ENCODE measurements at regions not wholly inside any gene's neighbourhood (a gene's known extent, or its start where the extent isn't known, plus 50 kb on each side); places are given as distances from the start of the nearest gene placed in this dataset.
"Not testable (repeated sequence)": the region's sequence is repeated elsewhere in the genome, so short reads cannot be mapped to it uniquely, and the experiment has no call there.

DNA sequence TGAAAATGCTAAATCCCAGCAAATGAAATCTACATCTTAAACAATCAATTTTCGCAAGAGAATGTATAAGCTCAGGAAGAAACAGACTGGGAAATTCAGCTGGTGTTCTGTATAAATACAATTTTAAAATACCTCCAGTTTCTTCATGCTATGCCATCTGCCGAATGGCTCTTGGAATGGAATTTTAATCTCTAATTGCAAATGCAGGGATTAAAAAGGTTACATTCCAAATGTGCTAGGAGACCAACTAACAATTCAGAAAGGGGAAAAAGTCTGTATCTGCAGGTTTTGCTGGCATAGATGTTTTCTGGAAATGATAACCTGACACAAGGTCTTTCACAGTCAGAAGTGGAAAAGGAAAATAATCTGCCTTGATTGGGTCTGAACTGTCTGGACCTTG lies 379.7 kb downstream of the MAT2B start:
- DNase-seq = no peak
- Histone ChIP-seq H3K4me3 (no peak overlapping the region), H3K36me3 (no peaks in the 10 kb centered on the region), H3K4me1 (no peaks in the 10 kb centered on the region), H3K27me3 (no peaks in the 10 kb centered on the region), H3K27ac (no peak overlapping the region), H3K9me3 (replicated peaks) (no peaks in the 10 kb centered on the region)

DNA sequence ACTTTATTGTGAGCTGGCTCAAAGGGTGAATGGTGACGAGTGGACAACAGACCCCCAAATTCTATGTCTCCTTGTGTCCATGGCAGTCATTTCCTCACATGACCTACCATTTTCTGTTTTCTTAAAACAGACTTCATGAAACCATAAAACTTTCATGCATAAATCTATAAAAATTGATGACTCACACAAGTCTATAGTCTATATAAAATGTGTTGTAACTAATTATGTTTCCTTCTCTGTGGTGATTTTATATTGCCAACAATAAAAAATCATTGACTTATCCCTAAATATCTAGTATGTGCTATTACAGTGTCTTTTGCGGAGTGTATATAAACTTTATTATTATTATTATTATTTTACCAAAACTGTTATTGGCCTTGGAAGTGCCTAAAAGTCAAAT lies 382.4 kb downstream of the MAT2B start:
- no peak overlapping the region for H3K27ac ChIP-seq
- no peaks in the 10 kb centered on the region for H3K4me1 ChIP-seq
- no peaks in the 10 kb centered on the region for H3K9me3 ChIP-seq (replicated peaks)
- no peak for DNase-seq
- no peak overlapping the region for H3K4me3 ChIP-seq
- no peaks in the 10 kb centered on the region for H3K36me3 ChIP-seq
- no peaks in the 10 kb centered on the region for H3K27me3 ChIP-seq

DNA sequence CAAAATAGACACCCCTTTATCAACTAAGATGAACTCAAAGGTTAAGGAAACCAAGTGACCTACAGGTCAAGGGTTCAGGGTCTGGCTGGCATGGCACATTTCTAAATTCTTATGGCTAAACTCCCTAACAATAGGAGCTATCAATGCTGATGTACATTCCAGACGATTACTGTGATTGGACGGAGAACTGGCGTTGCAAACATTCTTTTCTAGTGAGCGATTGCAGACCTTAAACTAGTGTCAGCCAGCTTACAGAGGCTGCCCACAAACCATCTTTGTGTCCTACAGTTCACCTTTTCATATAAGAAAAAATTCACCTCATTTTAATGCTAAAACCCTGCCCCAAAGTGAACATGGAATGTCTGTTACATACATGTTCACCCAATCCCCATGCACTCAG lies 382.9 kb downstream of the MAT2B start:
- no peaks in the 10 kb centered on the region for H3K27me3 ChIP-seq
- no peaks in the 10 kb centered on the region for H3K36me3 ChIP-seq
- H3K4me3 ChIP-seq = no peak overlapping the region
- H3K27ac ChIP-seq = no peak overlapping the region
- no peaks in the 10 kb centered on the region for H3K9me3 ChIP-seq (replicated peaks)
- no peaks in the 10 kb centered on the region for H3K4me1 ChIP-seq
- DNase-seq = no peak

DNA sequence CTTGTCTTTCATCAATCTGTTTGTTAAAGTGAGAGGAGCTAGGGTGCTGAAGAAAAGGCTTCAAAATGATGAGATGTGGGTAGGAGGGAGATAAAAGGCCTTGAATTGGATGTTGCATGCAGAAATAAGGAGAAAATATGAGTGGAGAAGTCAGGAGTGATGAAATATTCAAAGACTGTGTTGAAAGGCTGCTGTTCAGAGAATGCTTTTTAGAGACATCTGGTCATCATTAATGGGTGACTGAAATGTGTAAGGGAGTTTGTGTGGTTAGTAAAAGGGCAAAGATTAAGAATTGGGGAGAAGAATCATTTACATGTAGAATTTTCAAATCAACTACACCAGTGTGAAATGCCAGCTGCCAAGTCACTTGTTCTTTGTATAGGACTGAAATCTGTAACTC lies 383.9 kb downstream of the MAT2B start:
- no peaks in the 10 kb centered on the region for H3K36me3 ChIP-seq
- H3K4me1 ChIP-seq = no peaks in the 10 kb centered on the region
- no peak overlapping the region for H3K27ac ChIP-seq
- no peaks in the 10 kb centered on the region for H3K9me3 ChIP-seq (replicated peaks)
- DNase-seq = no peak
- H3K27me3 ChIP-seq = no peaks in the 10 kb centered on the region
- no peak overlapping the region for H3K4me3 ChIP-seq

DNA sequence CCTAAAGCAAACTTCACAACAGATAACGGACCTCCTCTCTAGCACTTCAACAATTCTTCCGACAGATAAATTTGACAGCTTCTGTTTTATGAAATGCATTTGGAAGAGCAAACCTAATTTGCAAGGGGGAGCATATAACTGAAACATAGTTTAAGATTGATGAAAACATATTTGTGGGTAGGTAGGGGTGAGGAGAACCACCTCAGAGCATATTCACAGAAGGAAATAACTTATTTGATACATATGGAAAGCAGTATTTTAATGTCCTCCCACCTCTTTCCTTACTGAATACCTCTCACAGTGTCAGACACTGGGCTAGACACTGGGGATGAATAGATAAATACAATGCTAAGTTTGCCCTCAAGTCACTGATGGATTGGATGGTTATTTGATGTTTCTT lies 384.8 kb downstream of the MAT2B start:
- no peak for DNase-seq
- Histone ChIP-seq H3K27me3 (no peaks in the 10 kb centered on the region), H3K4me1 (no peaks in the 10 kb centered on the region), H3K27ac (no peak overlapping the region), H3K9me3 (replicated peaks) (no peaks in the 10 kb centered on the region), H3K4me3 (no peak overlapping the region), H3K36me3 (no peaks in the 10 kb centered on the region)

DNA sequence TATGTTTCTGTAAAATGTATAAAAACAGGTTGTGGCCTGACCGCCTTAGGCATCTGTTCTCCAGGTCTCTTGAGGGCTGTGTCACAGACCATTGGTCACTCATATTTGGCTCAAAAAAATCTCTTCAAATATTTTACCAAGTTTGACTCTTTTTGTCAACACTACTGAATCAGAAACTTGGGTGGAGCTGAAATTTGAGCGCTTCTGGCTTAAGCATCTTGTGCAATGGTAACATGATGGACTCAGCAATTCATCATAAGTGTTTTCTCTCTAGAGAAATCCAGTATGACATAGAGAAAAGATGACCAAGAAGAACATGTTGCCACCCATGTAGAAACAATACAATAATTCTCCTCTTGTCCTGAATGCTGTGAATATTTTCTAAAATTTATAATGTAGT lies 387.9 kb downstream of the MAT2B start:
- Histone ChIP-seq H3K27me3 (no peaks in the 10 kb centered on the region), H3K4me1 (no peaks in the 10 kb centered on the region), H3K27ac (no peak overlapping the region)

DNA sequence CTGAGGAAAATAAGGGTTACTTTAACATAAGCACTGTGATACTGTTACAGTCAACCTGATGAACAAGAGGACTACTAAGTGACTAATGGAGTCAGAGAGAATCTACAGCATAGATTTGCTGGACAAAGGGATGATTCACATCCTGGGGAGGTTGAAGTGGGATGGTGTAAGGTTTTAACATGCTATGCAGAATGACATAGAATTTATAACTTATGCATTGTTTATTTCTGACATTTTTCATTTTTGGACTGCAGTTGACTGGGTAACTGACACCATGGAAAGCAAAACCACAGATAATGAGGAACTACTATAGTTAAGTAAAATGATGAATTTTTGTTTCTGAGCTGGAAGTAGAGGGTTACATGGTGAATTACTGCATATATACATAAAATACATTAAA lies 389.2 kb downstream of the MAT2B start:
- Histone ChIP-seq H3K4me3 (no peak overlapping the region), H3K4me1 (no peaks in the 10 kb centered on the region)

More for the DNA sequence above, 387.9 kb downstream of the MAT2B start:
- no peak for DNase-seq
- H3K36me3 ChIP-seq = no peaks in the 10 kb centered on the region
- H3K4me3 ChIP-seq = no peak overlapping the region
- no peaks in the 10 kb centered on the region for H3K9me3 ChIP-seq (replicated peaks)

DNA sequence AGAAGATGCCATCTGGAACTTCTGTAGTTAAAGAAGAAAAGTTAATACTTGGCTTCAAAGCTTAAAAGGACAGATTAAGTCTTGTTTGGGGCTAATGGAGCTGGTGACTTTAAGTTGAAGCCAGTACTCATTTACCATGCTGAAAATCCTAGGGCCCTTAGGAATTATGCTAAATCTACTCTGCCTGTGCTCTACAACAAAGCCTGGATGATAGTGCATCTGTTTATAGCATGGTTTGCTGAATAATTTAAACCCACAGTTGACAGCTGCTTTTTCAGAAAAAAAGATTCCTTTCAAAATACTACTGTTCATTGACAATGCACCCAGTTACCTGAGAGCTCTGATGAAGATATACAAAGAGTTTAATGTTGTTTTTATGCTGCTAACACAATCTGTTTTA lies 393.5 kb downstream of the MAT2B start:
- Histone ChIP-seq H3K4me1 (no peaks in the 10 kb centered on the region), H3K27ac (no peak overlapping the region), H3K27me3 (no peaks in the 10 kb centered on the region; the same call in 1 of the 2 replicates), H3K4me3 (no peak overlapping the region), H3K9me3 (replicated peaks) (no peaks in the 10 kb centered on the region), H3K36me3 (no peaks in the 10 kb centered on the region)
- no peak for DNase-seq

More for the DNA sequence above, 389.2 kb downstream of the MAT2B start:
- H3K9me3 ChIP-seq (replicated peaks) = no peaks in the 10 kb centered on the region
- no peak for DNase-seq
- H3K27ac ChIP-seq = no peak overlapping the region
- no peaks in the 10 kb centered on the region for H3K27me3 ChIP-seq
- no peaks in the 10 kb centered on the region for H3K36me3 ChIP-seq

DNA sequence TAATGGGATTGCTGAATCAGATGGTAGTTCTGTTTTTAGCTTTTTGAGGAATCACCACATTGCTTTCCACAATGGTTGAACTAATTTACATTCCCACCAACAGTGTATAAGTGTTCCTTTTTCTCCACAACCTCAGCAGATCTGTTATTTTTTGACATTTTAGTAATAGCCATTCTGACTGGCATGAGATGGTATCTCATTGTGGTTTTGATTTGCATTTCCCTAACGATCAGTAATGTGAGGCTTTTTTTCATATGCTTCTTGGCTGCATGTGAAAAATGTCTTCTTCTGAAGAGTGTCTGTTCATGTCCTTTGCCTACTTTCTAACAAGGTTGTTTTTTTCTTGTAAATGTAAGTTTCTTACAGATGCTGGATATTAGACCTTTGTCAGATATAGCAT lies 402.4 kb downstream of the MAT2B start:
- not testable (repeated sequence) for H3K27ac ChIP-seq; H3K27me3 ChIP-seq; H3K9me3 ChIP-seq (replicated peaks); H3K36me3 ChIP-seq; H3K4me3 ChIP-seq; H3K4me1 ChIP-seq; DNase-seq

DNA sequence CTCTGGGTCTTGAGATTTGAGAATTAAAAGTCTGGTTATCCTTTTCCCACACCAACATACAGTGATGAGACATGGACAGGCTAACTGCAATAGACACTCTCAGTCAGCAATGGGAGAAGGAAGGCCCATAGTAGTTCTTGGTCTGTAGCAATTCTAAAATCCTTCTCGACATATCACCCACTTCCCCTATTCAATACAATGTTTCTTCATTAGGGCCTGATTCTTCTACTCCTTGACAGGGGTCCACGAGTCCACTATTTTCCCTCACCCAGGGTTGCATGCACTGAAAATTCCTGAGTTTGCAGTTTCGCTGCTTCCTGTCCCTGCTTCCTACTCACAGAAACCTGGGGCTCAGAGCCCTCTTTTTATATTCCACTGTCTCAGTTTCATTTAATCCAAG lies 402.8 kb downstream of the MAT2B start:
- H3K36me3 ChIP-seq = no peaks in the 10 kb centered on the region

DNA sequence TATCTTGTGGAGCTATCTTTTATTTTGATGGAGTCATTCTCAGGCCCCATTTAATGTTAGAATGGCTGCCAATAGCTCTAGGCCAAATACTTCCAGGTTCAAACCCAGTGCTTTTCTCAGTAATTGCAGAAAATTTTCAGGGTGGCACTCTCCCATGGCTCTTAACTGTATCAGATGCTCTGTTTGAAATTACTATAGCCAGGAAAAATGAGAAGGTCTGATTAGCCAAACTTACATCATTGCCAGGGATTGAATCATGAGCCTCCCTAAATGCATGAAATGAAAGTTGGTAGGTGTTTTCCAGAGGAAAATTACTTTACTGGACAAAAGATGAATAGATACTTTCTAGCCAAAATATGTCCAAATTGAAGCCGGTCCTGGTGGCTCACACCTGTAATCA lies 404.8 kb downstream of the MAT2B start:
- Histone ChIP-seq H3K27me3 (no peaks in the 10 kb centered on the region), H3K4me3 (no peak overlapping the region), H3K36me3 (no peaks in the 10 kb centered on the region), H3K27ac (no peak overlapping the region), H3K9me3 (replicated peaks) (no peaks in the 10 kb centered on the region), H3K4me1 (no peaks in the 10 kb centered on the region)
- DNase-seq = no peak

More for the DNA sequence above, 402.8 kb downstream of the MAT2B start:
- H3K9me3 ChIP-seq (replicated peaks) = no peaks in the 10 kb centered on the region
- H3K27me3 ChIP-seq = no peaks in the 10 kb centered on the region; the same call in 1 of the 2 replicates
- DNase-seq = no peak
- H3K4me1 ChIP-seq = no peaks in the 10 kb centered on the region
- no peak overlapping the region for H3K4me3 ChIP-seq
- no peak overlapping the region for H3K27ac ChIP-seq

DNA sequence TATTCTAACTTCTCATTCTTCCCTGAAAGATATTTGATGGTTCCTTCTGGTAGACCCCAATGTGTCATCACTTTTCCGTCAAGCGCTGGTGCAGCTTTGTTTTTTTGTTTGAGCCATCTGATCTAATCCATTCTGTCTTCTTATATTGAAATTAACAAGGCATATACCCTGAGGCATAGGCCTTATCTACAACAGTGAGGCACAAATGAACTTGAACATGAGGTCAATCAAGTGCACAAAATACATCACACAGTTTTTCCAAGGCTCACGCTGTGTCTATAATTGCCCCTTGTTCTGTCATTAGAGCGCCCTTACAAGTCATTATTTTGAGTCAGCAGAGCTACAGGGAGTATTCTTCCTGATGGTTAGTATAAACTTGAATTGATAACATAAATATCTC lies 406.6 kb downstream of the MAT2B start:
- no peak for DNase-seq
- no peaks in the 10 kb centered on the region for H3K36me3 ChIP-seq
- H3K27me3 ChIP-seq = no peaks in the 10 kb centered on the region
- no peak overlapping the region for H3K4me3 ChIP-seq
- peaks cover 6% of the 10 kb centered on the region; the same call in 1 of the 2 replicates for H3K4me1 ChIP-seq
- H3K9me3 ChIP-seq (replicated peaks) = no peaks in the 10 kb centered on the region
- no peak overlapping the region for H3K27ac ChIP-seq

DNA sequence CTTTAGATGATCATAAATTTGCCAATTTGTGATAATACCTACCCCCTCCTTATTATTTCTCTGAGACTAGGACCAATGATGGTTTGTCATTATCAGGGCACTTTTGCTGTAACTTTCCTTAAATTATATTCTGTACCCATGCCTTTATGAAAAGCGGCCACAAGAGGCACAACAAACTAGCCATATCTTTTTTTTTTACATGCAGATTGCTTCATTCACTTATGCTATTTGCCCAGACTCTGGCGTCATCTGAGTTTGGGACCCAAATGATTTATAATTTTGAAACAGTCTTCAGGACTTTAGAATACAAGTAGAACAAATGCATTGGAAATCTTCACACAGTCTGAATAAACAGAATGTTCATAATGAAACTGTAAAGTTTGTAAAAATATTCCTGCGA lies 408.1 kb downstream of the MAT2B start:
- H3K27ac ChIP-seq = no peak overlapping the region
- no peaks in the 10 kb centered on the region for H3K27me3 ChIP-seq
- H3K4me1 ChIP-seq = peaks cover 6% of the 10 kb centered on the region; the same call in 1 of the 2 replicates
- H3K4me3 ChIP-seq = no peak overlapping the region
- no peak for DNase-seq
- H3K36me3 ChIP-seq = no peaks in the 10 kb centered on the region
- no peaks in the 10 kb centered on the region for H3K9me3 ChIP-seq (replicated peaks)

DNA sequence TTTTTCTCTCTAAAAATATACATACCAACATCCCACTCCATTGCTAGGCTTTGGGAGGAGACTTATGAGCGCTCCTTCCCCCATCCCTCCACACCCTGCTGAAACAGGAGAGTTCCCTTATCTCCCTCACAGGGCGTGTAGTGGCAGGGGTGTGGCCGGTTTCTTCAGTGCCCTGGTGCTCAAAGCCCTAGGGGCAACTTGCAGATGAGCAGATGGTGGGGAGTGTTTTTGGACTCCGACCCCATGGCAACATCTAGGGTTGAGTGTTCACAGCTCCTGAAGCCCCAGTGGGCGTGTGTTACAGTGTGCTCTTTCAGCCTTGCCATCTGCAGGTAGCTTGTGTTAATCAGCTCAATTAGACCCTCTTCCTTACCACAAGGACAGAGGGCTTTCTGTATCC lies 409.5 kb downstream of the MAT2B start:
- no peak overlapping the region for H3K4me3 ChIP-seq
- H3K4me1 ChIP-seq = peaks cover 6% of the 10 kb centered on the region; the same call in 1 of the 2 replicates
- DNase-seq = peak in 1 of 2 experiments; percentile 19
- no peak overlapping the region for H3K27ac ChIP-seq
- no peaks in the 10 kb centered on the region for H3K27me3 ChIP-seq
- H3K36me3 ChIP-seq = no peaks in the 10 kb centered on the region
- no peaks in the 10 kb centered on the region for H3K9me3 ChIP-seq (replicated peaks)

DNA sequence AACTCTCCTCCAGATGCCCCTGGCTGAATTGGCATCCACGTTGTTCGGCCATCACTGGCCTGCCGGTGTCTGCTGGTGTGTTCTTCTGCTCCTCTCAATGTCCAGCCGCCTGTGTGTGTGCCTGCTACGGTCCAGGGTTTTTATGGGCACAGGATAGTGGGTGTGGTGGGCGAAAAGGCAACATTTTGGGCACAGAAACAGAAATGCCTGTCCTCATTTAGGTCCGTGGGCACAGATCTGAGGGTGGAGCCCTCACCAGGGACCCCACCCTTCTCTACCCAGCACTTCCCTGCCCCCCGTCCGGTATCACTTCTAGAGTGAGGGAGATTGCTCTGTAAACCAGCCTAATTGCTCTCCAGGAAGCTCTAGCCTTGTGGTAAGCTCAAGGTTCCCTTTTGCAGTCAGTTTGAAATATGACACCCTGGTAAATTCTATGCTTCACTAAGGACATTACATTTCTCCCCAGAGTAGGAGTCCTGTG lies 410.1 kb downstream of the MAT2B start:
- H3K9me3 ChIP-seq (replicated peaks) = no peaks in the 10 kb centered on the region
- no peaks in the 10 kb centered on the region for H3K36me3 ChIP-seq
- no peak overlapping the region for H3K4me3 ChIP-seq
- peaks cover 6% of the 10 kb centered on the region; the same call in 1 of the 2 replicates for H3K4me1 ChIP-seq
- no peaks in the 10 kb centered on the region for H3K27me3 ChIP-seq
- no peak overlapping the region for H3K27ac ChIP-seq
- peak in 1 of 2 experiments; percentile 46 for DNase-seq

DNA sequence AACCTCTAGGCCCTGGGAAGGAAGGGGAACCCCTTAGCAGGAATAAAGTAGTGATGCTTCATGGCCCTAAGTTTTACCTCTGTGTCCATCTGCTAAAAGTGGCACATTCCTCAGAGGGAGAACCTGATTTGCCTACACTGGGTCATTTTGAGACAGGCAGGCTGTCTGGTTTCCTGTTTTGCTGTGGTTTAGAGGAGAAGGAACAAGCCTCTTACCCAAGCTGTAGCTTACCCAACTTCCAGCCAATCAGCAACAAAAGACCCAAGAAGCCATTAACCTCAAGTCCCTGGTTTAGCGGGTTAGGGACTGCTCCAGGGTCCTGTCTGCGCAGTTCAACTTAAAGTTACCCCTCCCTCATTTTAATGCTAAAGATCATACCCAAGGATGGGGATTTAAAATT lies 411.0 kb downstream of the MAT2B start:
- no peak overlapping the region for H3K4me3 ChIP-seq
- no peaks in the 10 kb centered on the region for H3K27me3 ChIP-seq
- no peak for DNase-seq
- H3K9me3 ChIP-seq (replicated peaks) = no peaks in the 10 kb centered on the region
- peaks cover 6% of the 10 kb centered on the region; the same call in 1 of the 2 replicates for H3K4me1 ChIP-seq
- no peak overlapping the region for H3K27ac ChIP-seq
- H3K36me3 ChIP-seq = no peaks in the 10 kb centered on the region
